Hepatocyte (in vitro differentiated cells): ENCODE measurements at regions not wholly inside any gene's neighbourhood (a gene's known extent, or its start where the extent isn't known, plus 50 kb on each side); places are given as distances from the start of the nearest gene placed in this dataset.

Experiments used
- DNase-seq: peaks from one replicate; pipeline ENCODE4 v3.0.0-alpha.2; 2016; ENCODE audit warnings: low spot score
- H2AFZ ChIP-seq: fragments of 200-600 bp; sonication (generic); 2 replicates; pipeline ENCODE4 v1.6.0; 2016; ENCODE audit warnings: antibody characterized with exemption, mild to moderate bottlenecking
- H3K27ac ChIP-seq: fragments of 200-600 bp; sonication (generic); 2 replicates; pipeline ENCODE4 v1.5.1; 2016; ENCODE audit warnings: mild to moderate bottlenecking
- H3K27me3 ChIP-seq: fragments of 200-600 bp; sonication (generic); 2 replicates; pipeline ENCODE4 v1.6.1; 2016
- H3K36me3 ChIP-seq: fragments of 200-600 bp; sonication (generic); replicated peaks from 2 replicates; pipeline ENCODE4 v1.5.1; 2016; ENCODE audit warnings: low read depth; ENCODE audit not compliant: insufficient read depth
- H3K4me1 ChIP-seq: fragments of 200-600 bp; sonication (generic); 2 replicates; pipeline ENCODE4 v1.5.1; 2016; ENCODE audit warnings: mild to moderate bottlenecking, moderate library complexity; ENCODE audit not compliant: insufficient read depth
- H3K4me2 ChIP-seq: fragments of 200-600 bp; sonication (generic); 2 replicates; pipeline ENCODE4 v1.6.0; 2016
- H3K4me3 ChIP-seq: fragments of 200-600 bp; sonication (generic); 2 replicates; pipeline ENCODE4 v1.5.1; 2016; ENCODE audit warnings: mild to moderate bottlenecking
- H3K79me2 ChIP-seq: fragments of 200-600 bp; sonication (generic); 2 replicates; pipeline ENCODE4 v1.6.0; 2017; ENCODE audit warnings: mild to moderate bottlenecking
- H3K9me2 ChIP-seq: fragments of 200-600 bp; sonication (generic); replicated peaks from 2 replicates; pipeline ENCODE4 v1.6.0; 2017; ENCODE audit warnings: mild to moderate bottlenecking; ENCODE audit not compliant: insufficient read depth
- H3K9me3 ChIP-seq: fragments of 200-600 bp; sonication (generic); 2 replicates; pipeline ENCODE4 v1.5.1; 2016; ENCODE audit warnings: low read depth, mild to moderate bottlenecking
- H4K20me1 ChIP-seq: fragments of 200-600 bp; sonication (generic); 2 replicates; pipeline ENCODE4 v1.6.0; 2016; ENCODE audit warnings: mild to moderate bottlenecking; ENCODE audit not compliant: insufficient read depth, poor library complexity, severe bottlenecking
- EZH2 ChIP-seq: fragments of 200-600 bp; sonication (generic); IDR thresholded peaks from 2 replicates; pipeline ENCODE4 v1.6.1; 2016; ENCODE audit warnings: antibody characterized with exemption, mild to moderate bottlenecking, borderline replicate concordance
- EZH2phosphoT487 ChIP-seq: fragments of 200-600 bp; sonication (generic); IDR thresholded peaks from one replicate; pipeline ENCODE4 v1.6.1; 2018; ENCODE audit warnings: antibody characterized with exemption, mild to moderate bottlenecking, low read depth, moderate library complexity; ENCODE audit not compliant: unreplicated experiment, severe bottlenecking
- WGBS: methylation state at CpG from one replicate; pipeline ENCODE4 v1.1.6; 2016; ENCODE audit warnings: low lambda C conversion rate; ENCODE audit errors: missing lambda C conversion rate; 5-methylcytosine and 5-hydroxymethylcytosine counted together
- TF ChIP-seq, protein P1 (sequence below): fragments of 200-600 bp; sonication (generic); IDR thresholded peaks from 2 replicates; pipeline ENCODE4 v1.5.1; 2016; ENCODE audit warnings: antibody characterized with exemption, mild to moderate bottlenecking; ENCODE audit not compliant: poor library complexity

DNA sequence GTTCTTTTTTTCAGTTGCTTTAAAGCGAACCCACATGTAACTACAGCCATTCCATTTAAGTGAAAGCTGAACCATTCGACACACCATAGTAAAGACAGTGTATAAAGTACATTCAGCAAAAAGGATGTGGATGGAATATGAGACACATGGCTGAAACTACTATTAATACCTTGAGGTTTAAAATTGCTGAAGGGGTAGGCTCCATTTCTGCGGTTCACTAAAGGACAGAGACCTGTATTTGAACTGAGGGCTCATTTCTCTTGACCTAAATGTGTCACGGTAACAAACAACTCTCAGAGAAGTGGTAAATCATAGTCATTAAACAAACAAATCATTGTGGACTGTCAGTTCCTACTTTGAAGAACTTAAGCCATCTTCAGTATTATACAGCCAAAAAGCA lies 1085.6 kb upstream of the TENM3 start:
- Histone ChIP-seq H3K4me2 (no peak overlapping the region), H3K27ac (no peak overlapping the region), H3K36me3 (no peaks in the 10 kb centered on the region), H3K79me2 (no peaks in the 10 kb centered on the region), H3K27me3 (no peaks in the 10 kb centered on the region), H3K9me3 (no peaks in the 10 kb centered on the region), H3K9me2 (no peaks in the 10 kb centered on the region), H3K4me1 (no peaks in the 10 kb centered on the region), H2AFZ (no peak overlapping the region), H3K4me3 (no peak overlapping the region), H4K20me1 (no peaks in the 10 kb centered on the region)
- 58% methylated on average over 4 of the region's 4 CpGs for WGBS
- TF ChIP-seq EZH2 (no peak), EZH2phosphoT487 (no peak)
- TF ChIP-seq, protein P1, sequence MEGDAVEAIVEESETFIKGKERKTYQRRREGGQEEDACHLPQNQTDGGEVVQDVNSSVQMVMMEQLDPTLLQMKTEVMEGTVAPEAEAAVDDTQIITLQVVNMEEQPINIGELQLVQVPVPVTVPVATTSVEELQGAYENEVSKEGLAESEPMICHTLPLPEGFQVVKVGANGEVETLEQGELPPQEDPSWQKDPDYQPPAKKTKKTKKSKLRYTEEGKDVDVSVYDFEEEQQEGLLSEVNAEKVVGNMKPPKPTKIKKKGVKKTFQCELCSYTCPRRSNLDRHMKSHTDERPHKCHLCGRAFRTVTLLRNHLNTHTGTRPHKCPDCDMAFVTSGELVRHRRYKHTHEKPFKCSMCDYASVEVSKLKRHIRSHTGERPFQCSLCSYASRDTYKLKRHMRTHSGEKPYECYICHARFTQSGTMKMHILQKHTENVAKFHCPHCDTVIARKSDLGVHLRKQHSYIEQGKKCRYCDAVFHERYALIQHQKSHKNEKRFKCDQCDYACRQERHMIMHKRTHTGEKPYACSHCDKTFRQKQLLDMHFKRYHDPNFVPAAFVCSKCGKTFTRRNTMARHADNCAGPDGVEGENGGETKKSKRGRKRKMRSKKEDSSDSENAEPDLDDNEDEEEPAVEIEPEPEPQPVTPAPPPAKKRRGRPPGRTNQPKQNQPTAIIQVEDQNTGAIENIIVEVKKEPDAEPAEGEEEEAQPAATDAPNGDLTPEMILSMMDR: no peak
- no peak for DNase-seq

DNA sequence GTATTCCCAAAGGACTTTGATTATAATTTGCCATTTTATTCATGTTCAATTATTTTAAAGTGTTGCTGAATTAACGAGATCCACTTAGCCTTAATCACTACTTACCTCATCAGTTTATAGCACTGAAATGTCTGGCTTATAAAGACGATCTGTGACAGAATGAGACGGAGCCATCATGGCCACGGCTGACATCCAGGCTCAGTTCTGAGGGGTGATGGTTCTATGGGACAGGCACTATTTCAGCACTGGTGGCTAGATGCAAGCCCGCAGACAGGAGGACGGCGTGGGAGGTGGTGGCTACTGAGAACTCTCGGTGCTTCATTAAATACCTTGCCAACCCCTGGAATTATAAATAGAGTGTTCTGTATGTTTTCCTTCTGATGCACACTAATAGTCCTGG lies 1084.2 kb upstream of the TENM3 start:
- Histone ChIP-seq H3K79me2 (no peaks in the 10 kb centered on the region), H3K36me3 (no peaks in the 10 kb centered on the region), H2AFZ (no peak overlapping the region), H4K20me1 (no peaks in the 10 kb centered on the region), H3K4me3 (no peak overlapping the region), H3K4me2 (no peak overlapping the region), H3K27me3 (no peaks in the 10 kb centered on the region), H3K9me2 (no peaks in the 10 kb centered on the region), H3K4me1 (no peaks in the 10 kb centered on the region), H3K9me3 (no peaks in the 10 kb centered on the region), H3K27ac (no peak overlapping the region)
- 85% methylated on average over 8 of the region's 8 CpGs for WGBS
- DNase-seq: no peak
- TF ChIP-seq EZH2 (no peak), EZH2phosphoT487 (no peak)
- TF ChIP-seq, protein P1: no peak

DNA sequence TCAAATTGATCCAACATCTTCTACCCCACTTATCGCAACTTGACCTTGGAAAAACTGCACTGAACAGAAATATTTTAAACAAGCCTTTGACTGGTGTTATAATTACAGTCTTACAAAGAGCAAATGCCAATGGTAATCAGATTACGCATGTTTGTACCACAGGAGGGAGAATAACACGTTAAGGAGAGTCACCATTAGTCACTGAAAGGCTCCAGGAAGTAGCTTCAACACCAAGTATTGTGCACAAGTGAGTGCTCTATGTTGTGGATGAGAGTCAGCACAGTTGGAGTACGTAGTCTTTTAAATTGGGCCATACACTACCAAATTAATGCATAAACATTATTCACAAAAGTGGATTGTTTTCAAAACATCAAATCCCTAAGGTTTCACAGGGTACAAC lies 1081.5 kb upstream of the TENM3 start:
- Histone ChIP-seq H3K27ac (no peak overlapping the region), H3K36me3 (no peaks in the 10 kb centered on the region), H2AFZ (no peak overlapping the region), H4K20me1 (no peaks in the 10 kb centered on the region), H3K4me2 (no peak overlapping the region), H3K27me3 (no peaks in the 10 kb centered on the region), H3K79me2 (no peaks in the 10 kb centered on the region), H3K9me2 (no peaks in the 10 kb centered on the region), H3K4me3 (no peak overlapping the region), H3K4me1 (no peaks in the 10 kb centered on the region), H3K9me3 (no peaks in the 10 kb centered on the region)
- WGBS: 52% methylated on average over 4 of the region's 4 CpGs
- TF ChIP-seq EZH2: no peak
- no peak for DNase-seq

- no peaks in the 10 kb centered on the region for H3K9me2 ChIP-seq
- no peak overlapping the region for H2AFZ ChIP-seq
- no peaks in the 10 kb centered on the region for H4K20me1 ChIP-seq
- H3K4me2 ChIP-seq: peak overlapping the region; percentile 12
- no peaks in the 10 kb centered on the region for H3K79me2 ChIP-seq
- no peaks in the 10 kb centered on the region for H3K4me1 ChIP-seq
- no peaks in the 10 kb centered on the region for H3K27me3 ChIP-seq
- H3K4me3 ChIP-seq: no peak overlapping the region
- WGBS: 65% methylated on average over 2 of the region's 2 CpGs
- no peak for DNase-seq
- TF ChIP-seq EZH2phosphoT487: no peak
- TF ChIP-seq EZH2: no peak
- no peak overlapping the region for H3K27ac ChIP-seq
- H3K36me3 ChIP-seq: no peaks in the 10 kb centered on the region
- no peaks in the 10 kb centered on the region for H3K9me3 ChIP-seq
Observed at GRCh38 chr4:181162266-181162665, 1080.9 kb upstream of the TENM3 start.
